SU-DHL-6 (cell line): ENCODE measurements at regions not wholly inside any gene's neighbourhood (a gene's known extent, or its start where the extent isn't known, plus 50 kb on each side); places are given as distances from the start of the nearest gene placed in this dataset.

Experiments used
- H2AFZ ChIP-seq: fragments of 200-600 bp; sonication (generic); 2 replicates; pipeline ENCODE4 v1.6.1; 2014; ENCODE audit warnings: low read depth, mild to moderate bottlenecking, moderate library complexity, mixed read lengths, antibody characterized with exemption, low read length; ENCODE audit not compliant: severe bottlenecking
- H3F3A ChIP-seq: fragments of 200-600 bp; shearing (Covaris generic); 2 replicates; pipeline ENCODE4 v1.6.0; 2016; ENCODE audit warnings: antibody characterized with exemption, mild to moderate bottlenecking; ENCODE audit not compliant: insufficient read depth
- H3K27ac ChIP-seq: fragments of 200-600 bp; sonication (generic); 2 replicates; pipeline ENCODE4 v1.5.1; 2016; ENCODE audit warnings: low read depth, mild to moderate bottlenecking, low read length, moderate library complexity, mixed read lengths
- H3K27me3 ChIP-seq: fragments of 200-600 bp; sonication (generic), shearing (Covaris generic); 2 replicates; pipeline ENCODE4 v1.6.0; 2014; ENCODE audit warnings: mild to moderate bottlenecking, low read length
- H3K36me3 ChIP-seq: fragments of 200-600 bp; sonication (generic); 2 replicates; pipeline ENCODE4 v1.6.1; 2014; ENCODE audit warnings: mild to moderate bottlenecking, low read length, mixed read lengths
- H3K4me2 ChIP-seq: fragments of 300-600, 200-600 bp; shearing (Covaris generic), sonication (generic); 2 replicates; pipeline ENCODE4 v1.6.0; 2014; ENCODE audit warnings: low read length, low read depth, mild to moderate bottlenecking; ENCODE audit not compliant: poor library complexity, severe bottlenecking
- H3K4me3 ChIP-seq: fragments of 200-600 bp; sonication (generic); 2 replicates; pipeline ENCODE4 v1.5.1; 2014; ENCODE audit warnings: antibody characterized with exemption, low read length, mild to moderate bottlenecking, mixed read lengths; ENCODE audit not compliant: insufficient read depth, poor library complexity, severe bottlenecking
- H3K79me2 ChIP-seq: fragments of 200-600 bp; sonication (generic); 2 replicates; pipeline ENCODE4 v1.6.1; 2014; ENCODE audit warnings: mild to moderate bottlenecking, low read length, moderate library complexity; ENCODE audit not compliant: insufficient read depth
- H3K9ac ChIP-seq: fragments of 200-600 bp; sonication (generic); 2 replicates; pipeline ENCODE4 v1.7.0; 2014; ENCODE audit warnings: mild to moderate bottlenecking, low read length
- H3K9me2 ChIP-seq: fragments of 200-600 bp; sonication (generic); replicated peaks from 2 replicates; pipeline ENCODE4 v1.6.1; 2014; ENCODE audit warnings: low read length; ENCODE audit not compliant: insufficient read depth
- H3K9me3 ChIP-seq: fragments of 200-600 bp; sonication (generic); 2 replicates; pipeline ENCODE4 v1.6.1; 2014; ENCODE audit warnings: low read length, mixed read lengths; ENCODE audit not compliant: insufficient read depth
- H4K20me1 ChIP-seq: fragments of 200-600 bp; sonication (generic); 2 replicates; pipeline ENCODE4 v1.6.1; 2014; ENCODE audit warnings: low read depth, mild to moderate bottlenecking, antibody characterized with exemption, low read length, moderate library complexity, mixed read lengths
- CTCF ChIP-seq: fragments of 200-600 bp; sonication (generic); IDR thresholded peaks from one replicate; pipeline ENCODE4 v1.5.1; 2017; ENCODE audit warnings: antibody characterized with exemption, mild to moderate bottlenecking, low read length, moderate library complexity; ENCODE audit not compliant: insufficient read depth, poor library complexity, severe bottlenecking
- EZH2phosphoT487 ChIP-seq: fragments of 200-600 bp; sonication (generic), shearing (Covaris generic); conservative IDR thresholded peaks from 2 replicates; pipeline ENCODE4 v1.6.1; 2018; ENCODE audit warnings: mild to moderate bottlenecking, antibody characterized with exemption, low read length, moderate library complexity, mixed read lengths

- no peak overlapping the region for H2AFZ ChIP-seq
Observed at GRCh38 chr3:104796556-104796955, 570.2 kb upstream of the ALCAM start.

GRCh38 chr3:104805042-104805441, 561.7 kb upstream of the ALCAM start:
- H2AFZ ChIP-seq = no peak overlapping the region
- no peaks in the 10 kb centered on the region for H3K9me2 ChIP-seq
- H3K4me2 ChIP-seq = no peak overlapping the region
- TF ChIP-seq CTCF = no peak
- no peak for TF ChIP-seq EZH2phosphoT487
- H3K4me3 ChIP-seq = no peak overlapping the region
- H4K20me1 ChIP-seq = no peaks in the 10 kb centered on the region
- H3K9me3 ChIP-seq = no peaks in the 10 kb centered on the region
- H3K9ac ChIP-seq = no peak overlapping the region
- no peak overlapping the region for H3K27ac ChIP-seq
- H3K27me3 ChIP-seq = no peaks in the 10 kb centered on the region
- H3K79me2 ChIP-seq = no peaks in the 10 kb centered on the region
- H3F3A ChIP-seq = no peaks in the 10 kb centered on the region
- H3K36me3 ChIP-seq = no peaks in the 10 kb centered on the region

More at GRCh38 chr3:104796556-104796955, 570.2 kb upstream of the ALCAM start:
- Histone ChIP-seq H3F3A (no peaks in the 10 kb centered on the region), H3K27me3 (no peaks in the 10 kb centered on the region), H3K4me3 (no peak overlapping the region), H3K9me2 (no peaks in the 10 kb centered on the region), H4K20me1 (no peaks in the 10 kb centered on the region), H3K79me2 (no peaks in the 10 kb centered on the region), H3K27ac (no peak overlapping the region), H3K9ac (no peak overlapping the region), H3K9me3 (no peaks in the 10 kb centered on the region), H3K36me3 (no peaks in the 10 kb centered on the region), H3K4me2 (no peak overlapping the region)
- TF ChIP-seq EZH2phosphoT487 (no peak), CTCF (no peak)

GRCh38 chr3:104805508-104805907, 561.2 kb upstream of the ALCAM start:
- Histone ChIP-seq H3K4me3 (no peak overlapping the region), H3K79me2 (no peaks in the 10 kb centered on the region), H3K27ac (no peak overlapping the region), H2AFZ (no peak overlapping the region), H3K36me3 (no peaks in the 10 kb centered on the region), H3F3A (no peaks in the 10 kb centered on the region), H3K9ac (no peak overlapping the region), H3K9me3 (no peaks in the 10 kb centered on the region), H4K20me1 (no peaks in the 10 kb centered on the region), H3K27me3 (no peaks in the 10 kb centered on the region), H3K9me2 (no peaks in the 10 kb centered on the region), H3K4me2 (no peak overlapping the region)
- no peak for TF ChIP-seq EZH2phosphoT487
- no peak for TF ChIP-seq CTCF
